Stimulated activated CD4-positive, alpha-beta T cell treated with anti-CD3 and anti-CD28 coated beads, Interleukin-12 subunit alpha, Interleukin-12 subunit beta, amount 100 ng/mL, for 48 hours (primary cell): ENCODE measurements at regions not wholly inside any gene's neighbourhood (a gene's known extent, or its start where the extent isn't known, plus 50 kb on each side); places are given as distances from the start of the nearest gene placed in this dataset.

ENCODE experiments used
- DNase-seq, 3 donors: peaks; one replicate each; pipeline ENCODE4 v3.0.0-alpha.2; 2020; ENCODE audit warnings: low read depth in 2 of 3, low spot score in 1 of 3

- DNase-seq, result no peak
Measured at GRCh38 chr13:106772006-106772601, 204.2 kb upstream of the ARGLU1 start.

GRCh38 chr13:106768991-106769390 is 201.1 kb upstream of the ARGLU1 start:
- no peak for DNase-seq

GRCh38 chr13:106762708-106763107 is 194.8 kb upstream of the ARGLU1 start:
- no peak for DNase-seq

GRCh38 chr13:106756446-106756845 is 188.5 kb upstream of the ARGLU1 start:
- DNase-seq, result no peak

- DNase-seq, result no peak
Measured at GRCh38 chr13:106755542-106755941, 187.6 kb upstream of the ARGLU1 start.

GRCh38 chr13:106753251-106753650 is 185.3 kb upstream of the ARGLU1 start:
- no peak for DNase-seq

- no peak for DNase-seq
Measured at GRCh38 chr13:106752584-106753170, 184.7 kb upstream of the ARGLU1 start.

- DNase-seq, result no peak
Measured at GRCh38 chr13:106748785-106749184, 180.8 kb upstream of the ARGLU1 start.

- no peak for DNase-seq
Measured at GRCh38 chr13:106744516-106744915, 176.6 kb upstream of the ARGLU1 start.

- DNase-seq, result no peak
Measured at GRCh38 chr13:106738186-106738678, 170.3 kb upstream of the ARGLU1 start.

- no peak for DNase-seq
Measured at GRCh38 chr13:106736941-106737340, 169.0 kb upstream of the ARGLU1 start.

GRCh38 chr13:106734198-106734597 is 166.3 kb upstream of the ARGLU1 start:
- no peak for DNase-seq

- DNase-seq, result no peak
Measured at GRCh38 chr13:106723036-106723435, 155.1 kb upstream of the ARGLU1 start.

- no peak for DNase-seq
Measured at GRCh38 chr13:106722620-106723019, 154.7 kb upstream of the ARGLU1 start.

- DNase-seq, result no peak
Measured at GRCh38 chr13:106721599-106721998, 153.7 kb upstream of the ARGLU1 start.

GRCh38 chr13:106714271-106714982 is 146.5 kb upstream of the ARGLU1 start:
- DNase-seq, result no peak

GRCh38 chr13:106712381-106712780 is 144.4 kb upstream of the ARGLU1 start:
- no peak for DNase-seq

- DNase-seq, result no peak
Measured at GRCh38 chr13:106710266-106710665, 142.3 kb upstream of the ARGLU1 start.

GRCh38 chr13:106709522-106709921 is 141.6 kb upstream of the ARGLU1 start:
- DNase-seq, result no peak

- DNase-seq, result no peak
Measured at GRCh38 chr13:106702505-106702904, 134.6 kb upstream of the ARGLU1 start.

- no peak for DNase-seq
Measured at GRCh38 chr13:106701771-106702341, 133.9 kb upstream of the ARGLU1 start.

GRCh38 chr13:106700439-106700838 is 132.5 kb upstream of the ARGLU1 start:
- no peak for DNase-seq
